ENCODE measurements at regions not wholly inside any gene's neighbourhood (a gene's known extent, or its start where the extent isn't known, plus 50 kb on each side); places are given as distances from the start of the nearest gene placed in this dataset.

DNA sequence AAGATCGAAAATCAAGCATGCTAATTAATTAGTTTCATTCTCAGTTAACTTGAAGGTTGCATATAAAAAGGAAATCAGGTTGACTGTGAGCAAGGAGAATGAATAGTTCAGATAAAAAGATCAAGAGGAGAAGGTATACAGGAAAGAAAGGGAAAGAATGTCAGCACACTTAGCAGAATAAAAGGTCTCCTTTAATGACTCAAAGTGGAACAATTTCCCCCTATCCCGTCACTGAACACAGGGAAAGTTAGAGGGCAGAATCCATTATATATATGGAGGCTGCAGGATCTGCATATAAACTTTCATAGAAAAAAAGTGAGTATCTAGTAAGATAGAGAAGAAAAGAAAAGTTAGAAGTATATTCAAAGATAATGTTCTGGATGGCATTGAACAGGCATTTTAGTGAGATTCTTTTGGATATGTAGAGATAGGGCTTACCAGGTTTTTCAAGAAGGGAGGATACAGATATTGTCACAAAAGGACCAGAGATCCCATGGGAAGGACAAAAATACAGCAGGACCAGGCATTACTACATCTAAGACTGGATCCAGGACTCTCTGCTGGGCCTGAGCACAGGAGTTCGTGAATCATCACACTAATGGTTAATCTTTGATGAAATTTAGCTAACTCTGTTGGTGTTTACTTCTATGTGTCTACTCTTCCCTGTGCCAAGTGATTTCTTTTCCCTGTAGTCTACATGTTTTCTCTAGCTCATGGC lies 988.2 kb upstream of the ARRDC3 start (continued):
- TF ChIP-seq, protein P1, sequence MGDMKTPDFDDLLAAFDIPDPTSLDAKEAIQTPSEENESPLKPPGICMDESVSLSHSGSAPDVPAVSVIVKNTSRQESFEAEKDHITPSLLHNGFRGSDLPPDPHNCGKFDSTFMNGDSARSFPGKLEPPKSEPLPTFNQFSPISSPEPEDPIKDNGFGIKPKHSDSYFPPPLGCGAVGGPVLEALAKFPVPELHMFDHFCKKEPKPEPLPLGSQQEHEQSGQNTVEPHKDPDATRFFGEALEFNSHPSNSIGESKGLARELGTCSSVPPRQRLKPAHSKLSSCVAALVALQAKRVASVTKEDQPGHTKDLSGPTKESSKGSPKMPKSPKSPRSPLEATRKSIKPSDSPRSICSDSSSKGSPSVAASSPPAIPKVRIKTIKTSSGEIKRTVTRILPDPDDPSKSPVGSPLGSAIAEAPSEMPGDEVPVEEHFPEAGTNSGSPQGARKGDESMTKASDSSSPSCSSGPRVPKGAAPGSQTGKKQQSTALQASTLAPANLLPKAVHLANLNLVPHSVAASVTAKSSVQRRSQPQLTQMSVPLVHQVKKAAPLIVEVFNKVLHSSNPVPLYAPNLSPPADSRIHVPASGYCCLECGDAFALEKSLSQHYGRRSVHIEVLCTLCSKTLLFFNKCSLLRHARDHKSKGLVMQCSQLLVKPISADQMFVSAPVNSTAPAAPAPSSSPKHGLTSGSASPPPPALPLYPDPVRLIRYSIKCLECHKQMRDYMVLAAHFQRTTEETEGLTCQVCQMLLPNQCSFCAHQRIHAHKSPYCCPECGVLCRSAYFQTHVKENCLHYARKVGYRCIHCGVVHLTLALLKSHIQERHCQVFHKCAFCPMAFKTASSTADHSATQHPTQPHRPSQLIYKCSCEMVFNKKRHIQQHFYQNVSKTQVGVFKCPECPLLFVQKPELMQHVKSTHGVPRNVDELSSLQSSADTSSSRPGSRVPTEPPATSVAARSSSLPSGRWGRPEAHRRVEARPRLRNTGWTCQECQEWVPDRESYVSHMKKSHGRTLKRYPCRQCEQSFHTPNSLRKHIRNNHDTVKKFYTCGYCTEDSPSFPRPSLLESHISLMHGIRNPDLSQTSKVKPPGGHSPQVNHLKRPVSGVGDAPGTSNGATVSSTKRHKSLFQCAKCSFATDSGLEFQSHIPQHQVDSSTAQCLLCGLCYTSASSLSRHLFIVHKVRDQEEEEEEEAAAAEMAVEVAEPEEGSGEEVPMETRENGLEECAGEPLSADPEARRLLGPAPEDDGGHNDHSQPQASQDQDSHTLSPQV (IDR thresholded peaks at IDR 0.05): no peak
- no peak for TF ChIP-seq RB1 (IDR thresholded peaks at IDR 0.05; ENCODE audit: borderline replicate concordance)

DNA sequence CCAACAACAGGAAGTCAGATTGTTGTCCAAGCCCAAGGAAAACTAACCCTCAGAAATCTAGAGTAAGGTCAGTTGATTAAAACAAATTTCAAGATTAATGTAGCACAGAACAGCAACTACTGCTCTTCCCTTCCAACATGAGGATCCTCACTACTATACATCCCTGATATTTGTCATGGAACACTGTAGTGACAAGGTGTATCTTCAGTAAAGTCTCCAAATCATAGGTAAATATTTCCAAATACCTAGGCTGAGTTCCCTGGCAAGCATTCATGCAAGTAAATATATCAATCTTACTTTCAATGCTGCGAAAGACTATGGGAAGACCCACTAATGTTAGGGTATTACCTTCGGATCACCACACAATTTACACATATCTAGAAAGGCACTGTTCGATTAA lies 986.9 kb upstream of the ARRDC3 start:
- Histone ChIP-seq H3K4me1 (ENCODE audit: control insufficient read depth, insufficient read depth, low read length) (no peaks in the 10 kb centered on the region), H3K9me3 (replicated peaks; ENCODE audit: control insufficient read depth, insufficient read depth, low read length) (no peaks in the 10 kb centered on the region), H3K27ac (ENCODE audit: control insufficient read depth, insufficient read depth) (no peak overlapping the region), H3K27me3 (replicated peaks in 1 of 2; ENCODE audit: control insufficient read depth in 2 of 2, insufficient read depth in 2 of 2, low read length in 1 of 2) (no peaks in the 10 kb centered on the region), H3K4me3 (no peak overlapping the region), H4K20me1 (ENCODE audit: control insufficient read depth, insufficient read depth) (no peaks in the 10 kb centered on the region), H3K4me2 (ENCODE audit: control insufficient read depth, insufficient read depth) (no peak overlapping the region), H3K36me3 (ENCODE audit: control insufficient read depth in 2 of 2, insufficient read depth in 2 of 2, low read length in 1 of 2) (no peaks in the 10 kb centered on the region), H3K9ac (ENCODE audit: control insufficient read depth, insufficient read depth, low read length) (no peak overlapping the region), H2AFZ (ENCODE audit: control insufficient read depth, low read depth, low read length) (no peak overlapping the region), H3K79me2 (ENCODE audit: control insufficient read depth, insufficient read depth, low read length) (no peaks in the 10 kb centered on the region)
- in situ Hi-C loops (cut with MboI): no loop called here
- ChIA-PET SMC1A (ENCODE audit: uncharacterized antibody, unreplicated experiment) (interaction anchor here (1.2 kb wide), 1 partner anchor 8 kb away, joined by 3 read pairs; no protein-coding TSS in a partner anchor), CTCF (interaction anchor here (0.7 kb wide), 1 partner anchor 11 kb away, joined by 3 read pairs; no protein-coding TSS in a partner anchor), POLR2A (no interaction called here), RAD21 (ENCODE audit: unreplicated experiment) (no interaction called here)
- no peak for TF ChIP-seq SREBF2 (IDR thresholded peaks at IDR 0.05; ENCODE audit: low read length)
- no peak for TF ChIP-seq SP1 (IDR thresholded peaks at IDR 0.05; ENCODE audit: low read depth, low read length)
- no peak for TF ChIP-seq MXI1 (IDR thresholded peaks at IDR 0.05; ENCODE audit: low read depth, low read length)
- no peak for TF ChIP-seq NBN (IDR thresholded peaks at IDR 0.05)
- no peak for TF ChIP-seq YY1 (IDR thresholded peaks at IDR 0.05; ENCODE audit: low read depth, low read length)
- TF ChIP-seq TCF3 (IDR thresholded peaks at IDR 0.05; ENCODE audit: borderline replicate concordance, insufficient read depth, low read depth, low read length): no peak
- no peak for TF ChIP-seq FOS (IDR thresholded peaks at IDR 0.05; ENCODE audit: borderline replicate concordance, extremely low read depth, insufficient read length)
- no peak for TF ChIP-seq RUNX3 (IDR thresholded peaks at IDR 0.05; ENCODE audit: low read length)
- TF ChIP-seq YBX1 (IDR thresholded peaks at IDR 0.05): no peak
- TF ChIP-seq RELA (IDR thresholded peaks at IDR 0.05; ENCODE audit: borderline replicate concordance, partially characterized antibody): no peak
- no peak for TF ChIP-seq KDM1A (IDR thresholded peaks at IDR 0.05; ENCODE audit: borderline replicate concordance)
- TF ChIP-seq, protein P2, sequence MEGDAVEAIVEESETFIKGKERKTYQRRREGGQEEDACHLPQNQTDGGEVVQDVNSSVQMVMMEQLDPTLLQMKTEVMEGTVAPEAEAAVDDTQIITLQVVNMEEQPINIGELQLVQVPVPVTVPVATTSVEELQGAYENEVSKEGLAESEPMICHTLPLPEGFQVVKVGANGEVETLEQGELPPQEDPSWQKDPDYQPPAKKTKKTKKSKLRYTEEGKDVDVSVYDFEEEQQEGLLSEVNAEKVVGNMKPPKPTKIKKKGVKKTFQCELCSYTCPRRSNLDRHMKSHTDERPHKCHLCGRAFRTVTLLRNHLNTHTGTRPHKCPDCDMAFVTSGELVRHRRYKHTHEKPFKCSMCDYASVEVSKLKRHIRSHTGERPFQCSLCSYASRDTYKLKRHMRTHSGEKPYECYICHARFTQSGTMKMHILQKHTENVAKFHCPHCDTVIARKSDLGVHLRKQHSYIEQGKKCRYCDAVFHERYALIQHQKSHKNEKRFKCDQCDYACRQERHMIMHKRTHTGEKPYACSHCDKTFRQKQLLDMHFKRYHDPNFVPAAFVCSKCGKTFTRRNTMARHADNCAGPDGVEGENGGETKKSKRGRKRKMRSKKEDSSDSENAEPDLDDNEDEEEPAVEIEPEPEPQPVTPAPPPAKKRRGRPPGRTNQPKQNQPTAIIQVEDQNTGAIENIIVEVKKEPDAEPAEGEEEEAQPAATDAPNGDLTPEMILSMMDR (IDR thresholded peaks at IDR 0.05 in 2 of 3, conservative IDR thresholded peaks at IDR 0.05 in 1 of 3; ENCODE audit: control insufficient read depth in 2 of 3, extremely low read depth in 1 of 3, insufficient read depth in 1 of 3, low read depth in 3 of 3, low read length in 3 of 3): no peak
- no peak for TF ChIP-seq BRCA1 (IDR thresholded peaks at IDR 0.05; ENCODE audit: low read depth, low read length)
- no peak for TF ChIP-seq POLR2AphosphoS2 (IDR thresholded peaks at IDR 0.05; ENCODE audit: low read depth, low read length)
- no peak for TF ChIP-seq STAT1 (conservative IDR thresholded peaks at IDR 0.05)
- no peak for TF ChIP-seq ZNF217 (IDR thresholded peaks at IDR 0.05)
- TF ChIP-seq NR2F1 (conservative IDR thresholded peaks at IDR 0.05): no peak
- BruUV-seq (replicated peaks): no TSS peak
- FAIRE-seq (no peak), DNase-seq (ENCODE audit: low read depth, low spot score) (no peak), ATAC-seq (no peak)
- WGBS (ENCODE audit: insufficient coverage, insufficient replicate concordance, low lambda C conversion rate, missing lambda C conversion rate): 10% methylated on average over 3 of the region's 3 CpGs
- intact Hi-C loops (cut with micrococcal nuclease; ENCODE audit: unreplicated experiment): no loop called here

Data from GM12878 (cell line).